Keratinocyte (primary cell): ENCODE measurements at regions not wholly inside any gene's neighbourhood (a gene's known extent, or its start where the extent isn't known, plus 50 kb on each side); places are given as distances from the start of the nearest gene placed in this dataset.

Source experiments
- DNase-seq: peaks from one replicate; pipeline ENCODE4 v3.0.0-alpha.2; 2011; ENCODE audit warnings: low read depth, missing footprints, low spot score
- FAIRE-seq: peaks from 2 replicates; lab custom pipeline; 2011; peaks lifted over from hg19 to GRCh38; lab: Jason Lieb, UNC
- H2AFZ ChIP-seq: 2 replicates; pipeline ENCODE4 v1.6.0; 2012; ENCODE audit warnings: low read length, control low read depth, inconsistent platforms; ENCODE audit not compliant: control insufficient read depth
- H3K27ac ChIP-seq: 2 replicates; pipeline ENCODE4 v1.5.1; 2011; ENCODE audit warnings: low read length; ENCODE audit not compliant: control insufficient read depth, insufficient read depth
- H3K27me3 ChIP-seq: 3 replicates; pipeline ENCODE4 v1.6.0; 2011; ENCODE audit warnings: low read length; ENCODE audit not compliant: control insufficient read depth, insufficient read depth; ENCODE audit errors: extremely low read depth
- H3K36me3 ChIP-seq, 2 experiments: 2 replicates in 1 of 2; 3 replicates in 1 of 2; pipeline ENCODE4 v1.5.1; 2011; ENCODE audit warnings: low read length in 2 of 2, mild to moderate bottlenecking in 1 of 2; ENCODE audit not compliant: control insufficient read depth in 2 of 2, insufficient read depth in 2 of 2; ENCODE audit errors: extremely low read depth in 1 of 2
- H3K4me1 ChIP-seq: 3 replicates; pipeline ENCODE4 v1.5.1; 2011; ENCODE audit warnings: low read length; ENCODE audit not compliant: control insufficient read depth, insufficient read depth; ENCODE audit errors: extremely low read depth
- H3K4me2 ChIP-seq: 3 replicates; pipeline ENCODE4 v1.6.0; 2011; ENCODE audit warnings: low read depth, low read length; ENCODE audit not compliant: control insufficient read depth, insufficient read depth; ENCODE audit errors: extremely low read depth
- H3K4me3 ChIP-seq, 3 experiments: fragments of 200-600 bp in 1 of 3; sonication (generic) in 1 of 3; 2 replicates in 2 of 3; 3 replicates in 1 of 3; pipeline ENCODE4 v1.5.1; 2011 to 2016; ENCODE audit warnings: low read length in 3 of 3, mild to moderate bottlenecking in 3 of 3, control low read depth in 2 of 3, inconsistent platforms in 1 of 3, low read depth in 1 of 3, mixed read lengths in 1 of 3, mixed run types in 1 of 3, moderate library complexity in 1 of 3; ENCODE audit not compliant: control insufficient read depth in 2 of 3, insufficient read depth in 2 of 3; ENCODE audit errors: extremely low read depth in 1 of 3
- H3K79me2 ChIP-seq: 2 replicates; pipeline ENCODE4 v1.6.0; 2012; ENCODE audit warnings: low read length; ENCODE audit not compliant: control insufficient read depth, insufficient read depth
- H3K9ac ChIP-seq: 3 replicates; pipeline ENCODE4 v1.6.0; 2011; ENCODE audit warnings: low read length; ENCODE audit not compliant: control insufficient read depth, insufficient read depth; ENCODE audit errors: extremely low read depth
- H3K9me1 ChIP-seq: 3 replicates; pipeline ENCODE4 v1.6.0; 2011; ENCODE audit warnings: low read length; ENCODE audit not compliant: control insufficient read depth, insufficient read depth; ENCODE audit errors: extremely low read depth
- H3K9me3 ChIP-seq: 2 replicates; pipeline ENCODE4 v1.5.1; 2012; ENCODE audit warnings: low read depth, low read length; ENCODE audit not compliant: control insufficient read depth
- H4K20me1 ChIP-seq: 3 replicates; pipeline ENCODE4 v1.6.0; 2011; ENCODE audit warnings: low read length; ENCODE audit not compliant: control insufficient read depth, insufficient read depth; ENCODE audit errors: extremely low read depth
- EZH2 ChIP-seq: IDR thresholded peaks from one replicate; pipeline ENCODE4 v1.6.1; 2012; ENCODE audit warnings: inconsistent platforms, mild to moderate bottlenecking, low read length, moderate library complexity
- dilution Hi-C: fragments of 300-500 bp; cut with MboI; formaldehyde crosslinking; loops from one replicate; pipeline ENCODE4 v1.7.0; 2020; ENCODE audit warnings: low sequenced_read_pairs; ENCODE audit not compliant: extremely low pct_ligation_motif_present
- TF ChIP-seq, protein P1 (sequence below), 3 experiments: IDR thresholded peaks in 1 of 3; conservative IDR thresholded peaks in 1 of 3; optimal IDR thresholded peaks in 1 of 3; 2 replicates in 2 of 3; 3 replicates in 1 of 3; pipeline versions ENCODE3 to v1.5.1; 2011; ENCODE audit warnings: low read length in 3 of 3, mild to moderate bottlenecking in 3 of 3, moderate library complexity in 2 of 3, control low read depth in 1 of 3, inconsistent platforms in 1 of 3; ENCODE audit not compliant: insufficient read depth in 2 of 3; ENCODE audit errors: extremely low read depth in 1 of 3

DNA sequence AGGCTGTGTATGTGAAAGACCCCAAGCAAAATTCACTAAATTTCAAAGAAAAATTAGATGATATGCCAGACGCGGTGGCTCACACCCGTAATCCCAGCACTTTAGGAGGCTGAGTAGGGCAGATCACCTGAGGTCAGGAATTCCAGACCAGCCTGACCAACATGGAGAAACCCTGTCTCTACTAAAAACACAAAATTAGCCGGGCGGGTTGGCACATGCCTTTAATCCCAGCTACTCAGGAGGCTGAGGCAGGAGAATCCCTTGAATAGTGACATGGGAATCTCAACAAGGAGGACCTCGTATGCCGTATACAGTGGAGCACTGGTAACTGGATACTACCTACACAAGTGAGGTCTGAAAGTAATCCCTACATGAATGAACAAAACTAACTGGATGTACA lies 92.7 kb upstream of the JARID2 start:
- H3K27ac ChIP-seq, result no peak overlapping the region
- no peak overlapping the region for H3K4me2 ChIP-seq
- dilution Hi-C loops, result no loop called here
- H3K4me3 ChIP-seq, result no peak overlapping the region
- DNase-seq (no peak), FAIRE-seq (no peak)
- H3K9me1 ChIP-seq, result no peaks in the 10 kb centered on the region
- H3K79me2 ChIP-seq, result no peaks in the 10 kb centered on the region
- no peak overlapping the region for H3K9ac ChIP-seq
- TF ChIP-seq EZH2, result no peak
- TF ChIP-seq, protein P1, sequence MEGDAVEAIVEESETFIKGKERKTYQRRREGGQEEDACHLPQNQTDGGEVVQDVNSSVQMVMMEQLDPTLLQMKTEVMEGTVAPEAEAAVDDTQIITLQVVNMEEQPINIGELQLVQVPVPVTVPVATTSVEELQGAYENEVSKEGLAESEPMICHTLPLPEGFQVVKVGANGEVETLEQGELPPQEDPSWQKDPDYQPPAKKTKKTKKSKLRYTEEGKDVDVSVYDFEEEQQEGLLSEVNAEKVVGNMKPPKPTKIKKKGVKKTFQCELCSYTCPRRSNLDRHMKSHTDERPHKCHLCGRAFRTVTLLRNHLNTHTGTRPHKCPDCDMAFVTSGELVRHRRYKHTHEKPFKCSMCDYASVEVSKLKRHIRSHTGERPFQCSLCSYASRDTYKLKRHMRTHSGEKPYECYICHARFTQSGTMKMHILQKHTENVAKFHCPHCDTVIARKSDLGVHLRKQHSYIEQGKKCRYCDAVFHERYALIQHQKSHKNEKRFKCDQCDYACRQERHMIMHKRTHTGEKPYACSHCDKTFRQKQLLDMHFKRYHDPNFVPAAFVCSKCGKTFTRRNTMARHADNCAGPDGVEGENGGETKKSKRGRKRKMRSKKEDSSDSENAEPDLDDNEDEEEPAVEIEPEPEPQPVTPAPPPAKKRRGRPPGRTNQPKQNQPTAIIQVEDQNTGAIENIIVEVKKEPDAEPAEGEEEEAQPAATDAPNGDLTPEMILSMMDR (optimal IDR thresholded peaks at IDR 0.05 in 1 of 3, IDR thresholded peaks at IDR 0.05 in 1 of 3, conservative IDR thresholded peaks at IDR 0.05 in 1 of 3; ENCODE audit: extremely low read depth in 1 of 3, insufficient read depth in 2 of 3, low read length in 3 of 3), result no peak
- H3K27me3 ChIP-seq, result no peaks in the 10 kb centered on the region
- H3K9me3 ChIP-seq, result no peaks in the 10 kb centered on the region
- no peaks in the 10 kb centered on the region for H4K20me1 ChIP-seq
- no peaks in the 10 kb centered on the region for H3K36me3 ChIP-seq
- peaks cover 8% of the 10 kb centered on the region for H3K4me1 ChIP-seq
- H2AFZ ChIP-seq, result no peak overlapping the region

DNA sequence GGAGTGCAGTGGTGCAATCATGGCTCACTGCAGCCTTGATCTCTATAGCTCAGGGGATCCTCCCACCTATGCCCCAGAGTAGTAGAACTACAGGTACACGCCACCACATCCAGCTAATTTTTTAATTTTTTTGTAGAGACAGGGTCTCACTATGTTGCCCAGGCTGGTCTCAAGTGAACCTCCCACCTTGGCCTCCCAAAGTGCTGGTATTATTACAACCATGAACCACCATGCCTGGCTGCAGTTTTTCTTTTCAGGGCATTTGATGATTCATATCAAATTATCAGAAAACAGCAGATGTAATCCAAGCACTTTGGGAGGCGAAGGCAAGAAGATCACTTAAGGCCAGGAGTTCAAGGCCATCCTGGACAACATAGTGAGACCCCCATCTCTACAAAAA lies 88.4 kb upstream of the JARID2 start:
- dilution Hi-C loops, result no loop called here
- Histone ChIP-seq H3K9me1 (no peaks in the 10 kb centered on the region), H3K27ac (no peak overlapping the region), H3K36me3 (no peaks in the 10 kb centered on the region), H3K27me3 (no peaks in the 10 kb centered on the region), H3K79me2 (no peaks in the 10 kb centered on the region), H3K4me1 (no peaks in the 10 kb centered on the region), H3K4me2 (no peak overlapping the region), H3K4me3 (no peak overlapping the region), H4K20me1 (no peaks in the 10 kb centered on the region), H3K9ac (no peak overlapping the region), H3K9me3 (no peaks in the 10 kb centered on the region), H2AFZ (no peak overlapping the region)
- no peak for DNase-seq
- TF ChIP-seq EZH2, result no peak
- TF ChIP-seq, protein P1 (optimal IDR thresholded peaks at IDR 0.05 in 1 of 3, IDR thresholded peaks at IDR 0.05 in 1 of 3, conservative IDR thresholded peaks at IDR 0.05 in 1 of 3; ENCODE audit: extremely low read depth in 1 of 3, insufficient read depth in 2 of 3, low read length in 3 of 3), result no peak
- no peak for FAIRE-seq
